ENCODE measurements at regions not wholly inside any gene's neighbourhood (a gene's known extent, or its start where the extent isn't known, plus 50 kb on each side); places are given as distances from the start of the nearest gene placed in this dataset.

GRCh38 chr1:14313731-14314431, 284.6 kb upstream of the KAZN start:
- Histone ChIP-seq H3K36me3 (ENCODE audit: control insufficient read depth, insufficient read depth, low read length) (no peaks in the 10 kb centered on the region), H3K27me3 (replicated peaks; ENCODE audit: control insufficient read depth, insufficient read depth, low read length) (no peaks in the 10 kb centered on the region; the same call in 1 of the 2 replicates), H3K4me3 (replicated peaks; ENCODE audit: low read depth, low read length) (no peak overlapping the region)
- DNase-seq (ENCODE audit: extremely low read depth, insufficient read length) = no peak
- TF ChIP-seq, protein P1, sequence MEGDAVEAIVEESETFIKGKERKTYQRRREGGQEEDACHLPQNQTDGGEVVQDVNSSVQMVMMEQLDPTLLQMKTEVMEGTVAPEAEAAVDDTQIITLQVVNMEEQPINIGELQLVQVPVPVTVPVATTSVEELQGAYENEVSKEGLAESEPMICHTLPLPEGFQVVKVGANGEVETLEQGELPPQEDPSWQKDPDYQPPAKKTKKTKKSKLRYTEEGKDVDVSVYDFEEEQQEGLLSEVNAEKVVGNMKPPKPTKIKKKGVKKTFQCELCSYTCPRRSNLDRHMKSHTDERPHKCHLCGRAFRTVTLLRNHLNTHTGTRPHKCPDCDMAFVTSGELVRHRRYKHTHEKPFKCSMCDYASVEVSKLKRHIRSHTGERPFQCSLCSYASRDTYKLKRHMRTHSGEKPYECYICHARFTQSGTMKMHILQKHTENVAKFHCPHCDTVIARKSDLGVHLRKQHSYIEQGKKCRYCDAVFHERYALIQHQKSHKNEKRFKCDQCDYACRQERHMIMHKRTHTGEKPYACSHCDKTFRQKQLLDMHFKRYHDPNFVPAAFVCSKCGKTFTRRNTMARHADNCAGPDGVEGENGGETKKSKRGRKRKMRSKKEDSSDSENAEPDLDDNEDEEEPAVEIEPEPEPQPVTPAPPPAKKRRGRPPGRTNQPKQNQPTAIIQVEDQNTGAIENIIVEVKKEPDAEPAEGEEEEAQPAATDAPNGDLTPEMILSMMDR (IDR thresholded peaks at IDR 0.05; ENCODE audit: insufficient read depth, low read length, poor library complexity, severe bottlenecking) = no peak

DNA sequence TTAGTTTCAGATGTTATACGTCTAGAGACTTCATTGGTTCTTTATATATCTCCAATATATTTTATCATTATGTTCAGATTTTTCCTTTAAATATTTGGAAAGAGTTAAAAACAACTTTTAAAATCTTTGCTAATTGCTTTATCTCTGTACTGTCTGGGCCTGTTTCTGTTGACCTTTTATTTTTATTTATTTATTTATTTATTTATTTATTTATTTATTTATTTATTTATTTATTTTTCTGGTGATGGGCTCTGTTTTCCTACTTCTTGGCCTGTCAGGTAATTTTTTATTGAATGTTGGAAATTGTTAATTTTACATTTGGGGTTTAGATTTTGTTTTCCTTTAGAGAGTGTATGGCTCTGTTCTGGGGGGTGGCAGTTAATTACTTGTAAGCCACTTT, 279.7 kb upstream of the KAZN start:
- no peak for DNase-seq (ENCODE audit: extremely low read depth, insufficient read length)

GRCh38 chr1:14320518-14320917, 278.0 kb upstream of the KAZN start:
- TF ChIP-seq, protein P1 (IDR thresholded peaks at IDR 0.05; ENCODE audit: insufficient read depth, low read length, poor library complexity, severe bottlenecking) = no peak
- no peaks in the 10 kb centered on the region for H3K36me3 ChIP-seq (ENCODE audit: control insufficient read depth, insufficient read depth, low read length)
- DNase-seq (ENCODE audit: extremely low read depth, insufficient read length) = no peak
- H3K27me3 ChIP-seq (replicated peaks; ENCODE audit: control insufficient read depth, insufficient read depth, low read length) = no peaks in the 10 kb centered on the region
- H3K4me3 ChIP-seq (replicated peaks; ENCODE audit: low read depth, low read length) = no peak overlapping the region

More for the DNA sequence above, 279.7 kb upstream of the KAZN start:
- Histone ChIP-seq H3K27me3 (replicated peaks; ENCODE audit: control insufficient read depth, insufficient read depth, low read length) (no peaks in the 10 kb centered on the region; the same call in 1 of the 2 replicates), H3K36me3 (ENCODE audit: control insufficient read depth, insufficient read depth, low read length) (no peaks in the 10 kb centered on the region), H3K4me3 (replicated peaks; ENCODE audit: low read depth, low read length) (no peak overlapping the region)
- TF ChIP-seq, protein P1 (IDR thresholded peaks at IDR 0.05; ENCODE audit: insufficient read depth, low read length, poor library complexity, severe bottlenecking) = no peak

DNA sequence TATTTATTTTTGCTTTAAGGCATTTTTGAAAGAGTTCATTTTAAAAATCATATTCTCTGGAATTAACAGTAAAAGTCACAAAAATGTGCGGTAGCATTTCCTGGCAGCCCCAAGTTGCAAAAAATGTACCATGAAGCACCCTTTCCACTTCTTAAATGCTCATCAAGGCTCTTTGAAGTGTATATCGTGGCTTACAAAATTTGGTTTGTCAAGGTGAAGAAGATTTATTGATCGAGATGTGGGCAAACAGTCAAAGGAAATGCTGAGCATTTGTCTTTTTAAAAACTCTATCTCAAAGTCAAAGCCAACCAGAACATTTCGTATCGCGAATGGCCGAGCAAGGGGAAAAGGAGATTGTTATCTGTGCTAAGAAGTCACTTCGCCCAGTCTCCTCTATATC, 277.5 kb upstream of the KAZN start:
- TF ChIP-seq, protein P1 (IDR thresholded peaks at IDR 0.05; ENCODE audit: insufficient read depth, low read length, poor library complexity, severe bottlenecking) = no peak
- Histone ChIP-seq H3K27me3 (replicated peaks; ENCODE audit: control insufficient read depth, insufficient read depth, low read length) (no peaks in the 10 kb centered on the region), H3K4me3 (replicated peaks; ENCODE audit: low read depth, low read length) (no peak overlapping the region), H3K36me3 (ENCODE audit: control insufficient read depth, insufficient read depth, low read length) (no peaks in the 10 kb centered on the region)
- DNase-seq (ENCODE audit: extremely low read depth, insufficient read length) = no peak

DNA sequence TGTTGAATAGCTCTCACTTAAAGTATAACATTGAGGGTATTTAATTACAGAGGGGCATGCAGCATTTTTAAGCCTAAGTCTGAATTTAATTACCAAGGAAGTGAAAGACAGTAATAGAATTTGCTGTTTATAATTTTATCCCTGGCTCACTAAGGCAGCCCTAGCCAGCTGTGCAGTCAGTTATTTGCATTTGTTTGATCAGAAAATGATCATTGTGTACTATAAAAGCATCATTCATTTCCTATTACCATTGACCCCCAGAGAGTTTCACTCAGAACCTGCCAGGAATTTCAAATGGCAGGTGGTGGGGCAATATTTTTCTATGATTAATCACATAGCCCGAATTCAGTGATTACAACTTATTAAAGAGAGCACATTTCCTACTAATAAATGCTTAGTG, 277.1 kb upstream of the KAZN start:
- no peak for DNase-seq (ENCODE audit: extremely low read depth, insufficient read length)
- H3K4me3 ChIP-seq (replicated peaks; ENCODE audit: low read depth, low read length) = no peak overlapping the region
- H3K36me3 ChIP-seq (ENCODE audit: control insufficient read depth, insufficient read depth, low read length) = no peaks in the 10 kb centered on the region
- no peaks in the 10 kb centered on the region for H3K27me3 ChIP-seq (replicated peaks; ENCODE audit: control insufficient read depth, insufficient read depth, low read length)
- TF ChIP-seq, protein P1 (IDR thresholded peaks at IDR 0.05; ENCODE audit: insufficient read depth, low read length, poor library complexity, severe bottlenecking) = no peak
